ENCODE measurements at regions not wholly inside any gene's neighbourhood (a gene's known extent, or its start where the extent isn't known, plus 50 kb on each side); places are given as distances from the start of the nearest gene placed in this dataset.

- no peaks in the 10 kb centered on the region for H3K36me3 ChIP-seq
- no peaks in the 10 kb centered on the region for H3K27me3 ChIP-seq
- intact Hi-C loops (cut with DNase I) = no loop called here
- ATAC-seq (no peak), DNase-seq (no peak)
- no peak for TF ChIP-seq POLR2A (IDR thresholded peaks at IDR 0.05)
- TF ChIP-seq, protein P1, sequence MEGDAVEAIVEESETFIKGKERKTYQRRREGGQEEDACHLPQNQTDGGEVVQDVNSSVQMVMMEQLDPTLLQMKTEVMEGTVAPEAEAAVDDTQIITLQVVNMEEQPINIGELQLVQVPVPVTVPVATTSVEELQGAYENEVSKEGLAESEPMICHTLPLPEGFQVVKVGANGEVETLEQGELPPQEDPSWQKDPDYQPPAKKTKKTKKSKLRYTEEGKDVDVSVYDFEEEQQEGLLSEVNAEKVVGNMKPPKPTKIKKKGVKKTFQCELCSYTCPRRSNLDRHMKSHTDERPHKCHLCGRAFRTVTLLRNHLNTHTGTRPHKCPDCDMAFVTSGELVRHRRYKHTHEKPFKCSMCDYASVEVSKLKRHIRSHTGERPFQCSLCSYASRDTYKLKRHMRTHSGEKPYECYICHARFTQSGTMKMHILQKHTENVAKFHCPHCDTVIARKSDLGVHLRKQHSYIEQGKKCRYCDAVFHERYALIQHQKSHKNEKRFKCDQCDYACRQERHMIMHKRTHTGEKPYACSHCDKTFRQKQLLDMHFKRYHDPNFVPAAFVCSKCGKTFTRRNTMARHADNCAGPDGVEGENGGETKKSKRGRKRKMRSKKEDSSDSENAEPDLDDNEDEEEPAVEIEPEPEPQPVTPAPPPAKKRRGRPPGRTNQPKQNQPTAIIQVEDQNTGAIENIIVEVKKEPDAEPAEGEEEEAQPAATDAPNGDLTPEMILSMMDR (IDR thresholded peaks at IDR 0.05) = no peak
- 45% methylated on average over 6 of the region's 6 CpGs for WGBS (ENCODE audit: insufficient coverage, low coverage, low lambda C conversion rate, missing lambda C conversion rate)
- H3K9me3 ChIP-seq = no peaks in the 10 kb centered on the region
- no peaks in the 10 kb centered on the region for H3K4me1 ChIP-seq
- no peak overlapping the region for H3K4me3 ChIP-seq
- no peak overlapping the region for H3K27ac ChIP-seq
Observed at GRCh38 chr7:79909176-79909575, 225.5 kb upstream of the GNAI1 start.

DNA sequence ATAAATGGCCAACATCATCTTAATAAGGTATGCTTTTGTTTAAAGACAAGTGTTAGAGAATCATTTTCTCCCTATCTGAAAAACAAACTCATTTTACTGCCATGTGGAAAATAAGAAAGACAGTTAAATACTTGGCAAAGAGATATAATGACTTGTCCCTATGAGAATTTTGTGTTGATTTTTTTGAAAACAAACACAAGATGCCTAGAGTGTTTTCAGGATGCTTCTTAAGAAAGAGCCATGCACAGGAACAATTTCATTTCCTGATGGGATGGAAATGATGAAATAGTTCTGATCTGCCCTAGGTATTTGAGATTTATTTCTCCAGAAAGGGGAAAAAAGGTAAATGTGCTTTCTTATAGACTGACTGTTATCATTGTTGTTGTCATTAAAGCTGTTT, 237.5 kb upstream of the GNAI1 start:
- no peak for ATAC-seq
- intact Hi-C loops (cut with DNase I) = no loop called here

GRCh38 chr7:79893991-79894390, 240.6 kb upstream of the GNAI1 start:
- no peaks in the 10 kb centered on the region for H3K4me1 ChIP-seq
- H3K9me3 ChIP-seq = peaks cover 0 to 3% (median 0%) of the 10 kb centered on the region in 4 donors
- ATAC-seq = no peak
- TF ChIP-seq, protein P1 (IDR thresholded peaks at IDR 0.05) = no peak
- no peak for TF ChIP-seq POLR2A (IDR thresholded peaks at IDR 0.05)
- no peak for DNase-seq
- H3K36me3 ChIP-seq = no peaks in the 10 kb centered on the region
- 75% methylated on average over 1 of the region's 1 CpG for WGBS (ENCODE audit: insufficient coverage, low coverage, low lambda C conversion rate, missing lambda C conversion rate)
- H3K27me3 ChIP-seq = no peaks in the 10 kb centered on the region
- no peak overlapping the region for H3K4me3 ChIP-seq
- intact Hi-C loops (cut with DNase I) = no loop called here
- no peak overlapping the region for H3K27ac ChIP-seq

More for the DNA sequence above, 237.5 kb upstream of the GNAI1 start:
- DNase-seq = no peak
- no peaks in the 10 kb centered on the region for H3K27me3 ChIP-seq
- TF ChIP-seq, protein P1 (IDR thresholded peaks at IDR 0.05) = no peak
- no peak for TF ChIP-seq POLR2A (IDR thresholded peaks at IDR 0.05)
- H3K36me3 ChIP-seq = no peaks in the 10 kb centered on the region
- no peak overlapping the region for H3K27ac ChIP-seq
- no peak overlapping the region for H3K4me3 ChIP-seq
- H3K9me3 ChIP-seq = peaks cover 0 to 3% (median 0%) of the 10 kb centered on the region in 4 donors
- no peaks in the 10 kb centered on the region for H3K4me1 ChIP-seq

- intact Hi-C loops (cut with DNase I) = no loop called here
- no peak for TF ChIP-seq POLR2A (IDR thresholded peaks at IDR 0.05)
- TF ChIP-seq, protein P1 (IDR thresholded peaks at IDR 0.05) = no peak
- Histone ChIP-seq H3K36me3 (no peaks in the 10 kb centered on the region), H3K27me3 (no peaks in the 10 kb centered on the region), H3K27ac (no peak overlapping the region), H3K4me3 (no peak overlapping the region), H3K4me1 (no peaks in the 10 kb centered on the region), H3K9me3 (no peaks in the 10 kb centered on the region)
- 42% methylated on average over 2 of the region's 2 CpGs for WGBS (ENCODE audit: insufficient coverage, low coverage, low lambda C conversion rate, missing lambda C conversion rate)
- ATAC-seq (no peak), DNase-seq (no peak)
Observed at GRCh38 chr7:79882922-79883321, 251.7 kb upstream of the GNAI1 start.

- Histone ChIP-seq H3K4me3 (no peak overlapping the region), H3K27me3 (no peaks in the 10 kb centered on the region), H3K4me1 (no peaks in the 10 kb centered on the region), H3K9me3 (no peaks in the 10 kb centered on the region), H3K27ac (no peak overlapping the region), H3K36me3 (no peaks in the 10 kb centered on the region)
- no peak for TF ChIP-seq POLR2A (IDR thresholded peaks at IDR 0.05)
- TF ChIP-seq, protein P1 (IDR thresholded peaks at IDR 0.05) = no peak
- intact Hi-C loops (cut with DNase I) = no loop called here
- no peak for DNase-seq
- no peak for ATAC-seq
- 43% methylated on average over 2 of the region's 2 CpGs for WGBS (ENCODE audit: insufficient coverage, low coverage, low lambda C conversion rate, missing lambda C conversion rate)
Observed at GRCh38 chr7:79880312-79880711, 254.3 kb upstream of the GNAI1 start.

All from right lobe of liver (tissue), 6 donors.